HepG2 (cell line): ENCODE measurements at regions not wholly inside any gene's neighbourhood (a gene's known extent, or its start where the extent isn't known, plus 50 kb on each side); places are given as distances from the start of the nearest gene placed in this dataset.

Experiments used
- ATAC-seq: fragments of 200-7000 bp; cut with Tn5 transposase; 3 replicates; pipeline ENCODE4 v1.9.1; 2020; ENCODE audit warnings: mild to moderate bottlenecking, moderate library complexity
- BruUV-seq: library from RNA; stranded (reverse); fragments of 400-500 nt; replicated peaks from 2 replicates; lab custom pipeline; 2021; lab: Mats Ljungman, UMichigan
- CTCF ChIA-PET: fragments of 300-600 bp; formaldehyde crosslinking; extraction: SDS; loops from one replicate; lab custom pipeline; 2021; ENCODE audit warnings: low total read pairs, inconsistent platforms, low intra/inter-chr PET ratio; lab: Yijun Ruan, JAX
- POLR2A ChIA-PET: fragments of 350-600 bp; sonication (Branson Sonifier 250); formaldehyde crosslinking; loops from one replicate; lab custom pipeline; 2020; ENCODE audit warnings: antibody characterized with exemption, inconsistent platforms; lab: Yijun Ruan, JAX
- DNase-seq: peaks from one replicate; pipeline ENCODE4 v3.0.0-alpha.2; 2015; ENCODE audit warnings: low spot score
- FAIRE-seq: peaks from 3 replicates; lab custom pipeline; 2011; peaks lifted over from hg19 to GRCh38; lab: Jason Lieb, UNC
- H2AFZ ChIP-seq: one replicate; pipeline ENCODE4 v1.6.1; 2011; ENCODE audit warnings: low read length, inconsistent platforms
- H3K27ac ChIP-seq: fragments of 300-600 bp; 3 replicates; pipeline ENCODE4 v1.8.0; 2011; ENCODE audit warnings: mixed run types, mild to moderate bottlenecking, mixed read lengths, low read length, inconsistent platforms; ENCODE audit not compliant: insufficient read depth; ENCODE audit errors: extremely low read length
- H3K27me3 ChIP-seq, 2 experiments: fragments of 200-600 bp in 1 of 2; 2 replicates in 1 of 2; 3 replicates in 1 of 2; pipeline versions ENCODE4 v1.6.0 to v1.8.0; 2011; ENCODE audit warnings: low read length in 2 of 2, mild to moderate bottlenecking in 2 of 2, moderate library complexity in 2 of 2, inconsistent platforms in 1 of 2; ENCODE audit not compliant: insufficient read depth in 2 of 2, control insufficient read depth in 1 of 2
- H3K36me3 ChIP-seq, 2 experiments: fragments of 200-600 bp in 1 of 2; replicated peaks in 1 of 2; 2 replicates in 1 of 2; 3 replicates in 1 of 2; pipeline versions ENCODE4 v1.5.1 to v1.8.0; 2011; ENCODE audit warnings: low read length in 2 of 2, inconsistent platforms in 1 of 2; ENCODE audit not compliant: insufficient read depth in 2 of 2, control insufficient read depth in 1 of 2
- H3K4me1 ChIP-seq: 2 replicates; pipeline ENCODE4 v1.5.1; 2012; ENCODE audit warnings: low read length, inconsistent platforms; ENCODE audit not compliant: insufficient read depth
- H3K4me2 ChIP-seq: 2 replicates; pipeline ENCODE4 v1.6.0; 2011; ENCODE audit warnings: low read depth, low read length, inconsistent platforms
- H3K4me3 ChIP-seq, 3 experiments: fragments of 200-600 bp in 1 of 3; sonication (generic), shearing (Covaris generic) in 1 of 3; replicated peaks in 1 of 3; 2 replicates each; pipeline ENCODE4 v1.5.1; 2011 to 2016; ENCODE audit warnings: low read length in 3 of 3, inconsistent platforms in 2 of 3, low read depth in 2 of 3, mild to moderate bottlenecking in 2 of 3, control low read depth in 1 of 3, mixed read lengths in 1 of 3; ENCODE audit not compliant: insufficient read depth in 1 of 3
- H3K79me2 ChIP-seq: one replicate; pipeline ENCODE4 v1.6.1; 2011; ENCODE audit warnings: low read length, inconsistent platforms; ENCODE audit not compliant: insufficient read depth
- H3K9ac ChIP-seq: 2 replicates; pipeline ENCODE4 v1.6.0; 2011; ENCODE audit warnings: mild to moderate bottlenecking, low read depth, low read length, inconsistent platforms; ENCODE audit not compliant: insufficient read depth
- H3K9me3 ChIP-seq: 2 replicates; pipeline ENCODE4 v1.5.1; 2012; ENCODE audit warnings: mild to moderate bottlenecking, low read length
- H4K20me1 ChIP-seq: 2 replicates; pipeline ENCODE4 v1.6.0; 2011; ENCODE audit warnings: inconsistent platforms, mild to moderate bottlenecking, low read length, moderate library complexity; ENCODE audit not compliant: insufficient read depth
- HNRNPL ChIP-seq: fragments of 200-400 bp; formaldehyde crosslinking; IDR thresholded peaks from 2 replicates; pipeline ENCODE4 v1.6.1; 2017; ENCODE audit warnings: mild to moderate bottlenecking, low read depth, low read length
- MAFF ChIP-seq: IDR thresholded peaks from 2 replicates; pipeline ENCODE4 v1.6.1; 2011; ENCODE audit warnings: low read depth, low read length, improper control_type of control experiment
- MAFK ChIP-seq, 2 experiments: IDR thresholded peaks in 1 of 2; conservative IDR thresholded peaks in 1 of 2; 2 replicates each; pipeline ENCODE4 v1.6.1; 2011; ENCODE audit warnings: improper control_type of control experiment in 2 of 2, low read length in 2 of 2
- MED13 ChIP-seq: sonication (generic); formaldehyde crosslinking; IDR thresholded peaks from 2 replicates; pipeline ENCODE4 v1.5.0; 2020; ENCODE audit warnings: missing genetic modification reagents
- PCBP1 ChIP-seq: fragments of 200-400 bp; formaldehyde crosslinking; IDR thresholded peaks from 2 replicates; pipeline ENCODE4 v1.6.1; 2017; ENCODE audit warnings: mild to moderate bottlenecking, low read depth, low read length, borderline replicate concordance
- PPARG ChIP-seq: conservative IDR thresholded peaks from 2 replicates; pipeline ENCODE4 v1.6.1; 2016; ENCODE audit warnings: missing biosample characterization, missing genetic modification reagents
- SOX13 ChIP-seq, 3 experiments: fragments of 450-650 bp in 1 of 3; sonication (generic) in 1 of 3; formaldehyde crosslinking in 1 of 3; IDR thresholded peaks in 2 of 3; conservative IDR thresholded peaks in 1 of 3; 2 replicates each; pipeline versions ENCODE4 v1.5.0 to v1.6.1; 2016 to 2020; ENCODE audit warnings: antibody characterized with exemption in 1 of 3, mild to moderate bottlenecking in 1 of 3, missing compliant biosample characterization in 1 of 3, missing genetic modification reagents in 1 of 3, moderate library complexity in 1 of 3
- ZFP82 ChIP-seq: sonication (generic); formaldehyde crosslinking; IDR thresholded peaks from 2 replicates; pipeline ENCODE4 v1.5.1; 2020; ENCODE audit warnings: mild to moderate bottlenecking, missing genetic modification reagents, borderline replicate concordance
- ZKSCAN5 ChIP-seq: sonication (generic); formaldehyde crosslinking; IDR thresholded peaks from 2 replicates; pipeline ENCODE4 v1.5.1; 2020; ENCODE audit warnings: mild to moderate bottlenecking, missing genetic modification reagents
- ZMAT3 ChIP-seq: sonication (generic); formaldehyde crosslinking; conservative IDR thresholded peaks from 2 replicates; pipeline ENCODE4 v1.7.0; 2021; ENCODE audit warnings: missing genetic modification reagents
- ZNF616 ChIP-seq: sonication (generic); formaldehyde crosslinking; IDR thresholded peaks from 2 replicates; pipeline ENCODE4 v1.5.0; 2020; ENCODE audit warnings: low read depth, mild to moderate bottlenecking, missing genetic modification reagents
- WGBS: methylation state at CpG from one replicate; pipeline ENCODE4 v1.1.6; 2017; ENCODE audit warnings: low lambda C conversion rate; 5-methylcytosine and 5-hydroxymethylcytosine counted together
- in situ Hi-C: cut with HindIII; loops from 2 replicates; pipeline ENCODE4 v1.10.0; 2017; ENCODE audit warnings: low pct_unique_long_range_greater_than_20kb; ENCODE audit not compliant: extremely low pct_ligation_motif_present
- intact Hi-C: fragments of 100-400 bp; cut with micrococcal nuclease; formaldehyde crosslinking; loops from one replicate; pipeline ENCODE4 v1.10.0; 2022; ENCODE audit not compliant: unreplicated experiment
- TF ChIP-seq, protein P1 (sequence below): sonication (generic); formaldehyde crosslinking; IDR thresholded peaks from 2 replicates; pipeline ENCODE4 v1.4.0; 2020; ENCODE audit warnings: missing genetic modification reagents, borderline replicate concordance
- TF ChIP-seq, protein P2 (sequence below): sonication (generic); formaldehyde crosslinking; conservative IDR thresholded peaks from 2 replicates; pipeline ENCODE4 v1.4.0; 2020; ENCODE audit warnings: mild to moderate bottlenecking, missing genetic modification reagents, moderate library complexity

DNA sequence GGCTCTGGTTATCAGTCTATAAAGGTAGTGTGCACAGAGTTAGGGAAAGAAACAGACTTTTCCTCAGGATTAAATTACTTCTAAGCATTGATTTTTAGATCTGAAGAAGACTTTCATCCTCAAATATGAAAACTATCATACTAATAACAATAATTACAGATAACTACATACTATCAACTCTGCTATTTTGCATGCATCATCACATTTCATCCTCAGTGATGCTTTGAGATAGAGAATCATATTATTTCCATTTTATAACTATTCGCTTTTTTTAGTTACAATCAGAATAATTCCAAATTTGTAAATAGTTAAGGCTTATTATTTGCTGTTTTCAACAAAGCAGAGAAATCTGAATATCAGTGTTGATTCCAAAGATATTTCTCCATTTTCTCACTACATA lies 239.2 kb downstream of the MEIS1 start:
- H4K20me1 ChIP-seq, result no peaks in the 10 kb centered on the region
- no peaks in the 10 kb centered on the region for H3K4me1 ChIP-seq
- intact Hi-C loops, result no loop called here
- in situ Hi-C loops, result no loop called here
- peak; percentile 63; the same call in 1 of the 2 replicates for TF ChIP-seq MAFF
- TF ChIP-seq MAFK (conservative IDR thresholded peaks at IDR 0.05 in 1 of 2, IDR thresholded peaks at IDR 0.05 in 1 of 2; ENCODE audit: low read length in 2 of 2), result peak; percentile 76 to 85; a peak in 3 of 4 replicates
- no peak for TF ChIP-seq ZNF616 (CRISPR knock-in tag)
- TF ChIP-seq, protein P1, sequence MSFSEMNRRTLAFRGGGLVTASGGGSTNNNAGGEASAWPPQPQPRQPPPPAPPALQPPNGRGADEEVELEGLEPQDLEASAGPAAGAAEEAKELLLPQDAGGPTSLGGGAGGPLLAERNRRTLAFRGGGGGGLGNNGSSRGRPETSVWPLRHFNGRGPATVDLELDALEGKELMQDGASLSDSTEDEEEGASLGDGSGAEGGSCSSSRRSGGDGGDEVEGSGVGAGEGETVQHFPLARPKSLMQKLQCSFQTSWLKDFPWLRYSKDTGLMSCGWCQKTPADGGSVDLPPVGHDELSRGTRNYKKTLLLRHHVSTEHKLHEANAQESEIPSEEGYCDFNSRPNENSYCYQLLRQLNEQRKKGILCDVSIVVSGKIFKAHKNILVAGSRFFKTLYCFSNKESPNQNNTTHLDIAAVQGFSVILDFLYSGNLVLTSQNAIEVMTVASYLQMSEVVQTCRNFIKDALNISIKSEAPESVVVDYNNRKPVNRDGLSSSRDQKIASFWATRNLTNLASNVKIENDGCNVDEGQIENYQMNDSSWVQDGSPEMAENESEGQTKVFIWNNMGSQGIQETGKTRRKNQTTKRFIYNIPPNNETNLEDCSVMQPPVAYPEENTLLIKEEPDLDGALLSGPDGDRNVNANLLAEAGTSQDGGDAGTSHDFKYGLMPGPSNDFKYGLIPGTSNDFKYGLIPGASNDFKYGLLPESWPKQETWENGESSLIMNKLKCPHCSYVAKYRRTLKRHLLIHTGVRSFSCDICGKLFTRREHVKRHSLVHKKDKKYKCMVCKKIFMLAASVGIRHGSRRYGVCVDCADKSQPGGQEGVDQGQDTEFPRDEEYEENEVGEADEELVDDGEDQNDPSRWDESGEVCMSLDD (CRISPR knock-in tag), result no peak
- H3K27me3 ChIP-seq, result no peaks in the 10 kb centered on the region
- H3K79me2 ChIP-seq, result no peaks in the 10 kb centered on the region
- no TSS peak for BruUV-seq
- H3K9me3 ChIP-seq, result no peaks in the 10 kb centered on the region
- WGBS, result 3% methylated on average over 1 of the region's 1 CpG
- ChIA-PET POLR2A (no interaction called here), CTCF (no interaction called here)
- H3K4me2 ChIP-seq, result no peak overlapping the region
- H2AFZ ChIP-seq, result no peak overlapping the region
- no peaks in the 10 kb centered on the region for H3K36me3 ChIP-seq
- FAIRE-seq (no peak), DNase-seq (no peak), ATAC-seq (no peak)
- H3K9ac ChIP-seq, result no peak overlapping the region
- H3K27ac ChIP-seq, result no peak overlapping the region
- no peak overlapping the region for H3K4me3 ChIP-seq

DNA sequence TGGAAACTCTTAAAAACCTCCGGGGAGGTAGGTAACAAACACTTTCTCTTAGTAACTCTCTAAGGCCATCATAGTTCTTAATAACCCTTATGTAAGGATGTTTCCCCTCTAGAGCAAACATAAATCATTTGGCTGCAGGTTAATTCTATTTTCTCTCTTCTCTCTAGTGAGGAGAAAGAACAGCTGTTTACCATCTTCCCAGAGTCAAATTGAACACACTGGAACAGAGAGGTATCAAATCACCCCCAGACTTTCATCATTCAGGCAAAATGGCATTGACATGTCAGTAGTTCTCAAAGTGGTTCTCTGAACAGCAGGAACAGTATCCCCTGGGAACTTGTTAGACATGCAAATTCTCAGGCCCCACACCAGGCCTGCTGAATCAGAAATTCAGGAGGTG lies 240.7 kb downstream of the MEIS1 start:
- FAIRE-seq (no peak), DNase-seq (no peak), ATAC-seq (no peak)
- in situ Hi-C loops, result no loop called here
- Histone ChIP-seq H3K36me3 (no peaks in the 10 kb centered on the region), H3K4me1 (no peaks in the 10 kb centered on the region), H4K20me1 (no peaks in the 10 kb centered on the region), H3K9me3 (no peaks in the 10 kb centered on the region), H3K27me3 (no peaks in the 10 kb centered on the region), H3K4me2 (no peak overlapping the region), H2AFZ (no peak overlapping the region), H3K27ac (no peak overlapping the region), H3K4me3 (no peak overlapping the region), H3K9ac (no peak overlapping the region), H3K79me2 (no peaks in the 10 kb centered on the region)
- ChIA-PET CTCF (no interaction called here), POLR2A (no interaction called here)
- WGBS, result 0% methylated on average over 1 of the region's 1 CpG
- no TSS peak for BruUV-seq
- intact Hi-C loops, result no loop called here
- TF ChIP-seq ZMAT3 (CRISPR knock-in tag) (no peak), SOX13 (IDR thresholded peaks at IDR 0.05) (no peak), SOX13 (CRISPR knock-in tag; conservative IDR thresholded peaks at IDR 0.05 in 1 of 2, IDR thresholded peaks at IDR 0.05 in 1 of 2) (no peak), MED13 (CRISPR knock-in tag) (no peak), ZFP82 (no peak), ZKSCAN5 (no peak), PPARG (no peak), HNRNPL (no peak), PCBP1 (no peak)
- TF ChIP-seq, protein P2, sequence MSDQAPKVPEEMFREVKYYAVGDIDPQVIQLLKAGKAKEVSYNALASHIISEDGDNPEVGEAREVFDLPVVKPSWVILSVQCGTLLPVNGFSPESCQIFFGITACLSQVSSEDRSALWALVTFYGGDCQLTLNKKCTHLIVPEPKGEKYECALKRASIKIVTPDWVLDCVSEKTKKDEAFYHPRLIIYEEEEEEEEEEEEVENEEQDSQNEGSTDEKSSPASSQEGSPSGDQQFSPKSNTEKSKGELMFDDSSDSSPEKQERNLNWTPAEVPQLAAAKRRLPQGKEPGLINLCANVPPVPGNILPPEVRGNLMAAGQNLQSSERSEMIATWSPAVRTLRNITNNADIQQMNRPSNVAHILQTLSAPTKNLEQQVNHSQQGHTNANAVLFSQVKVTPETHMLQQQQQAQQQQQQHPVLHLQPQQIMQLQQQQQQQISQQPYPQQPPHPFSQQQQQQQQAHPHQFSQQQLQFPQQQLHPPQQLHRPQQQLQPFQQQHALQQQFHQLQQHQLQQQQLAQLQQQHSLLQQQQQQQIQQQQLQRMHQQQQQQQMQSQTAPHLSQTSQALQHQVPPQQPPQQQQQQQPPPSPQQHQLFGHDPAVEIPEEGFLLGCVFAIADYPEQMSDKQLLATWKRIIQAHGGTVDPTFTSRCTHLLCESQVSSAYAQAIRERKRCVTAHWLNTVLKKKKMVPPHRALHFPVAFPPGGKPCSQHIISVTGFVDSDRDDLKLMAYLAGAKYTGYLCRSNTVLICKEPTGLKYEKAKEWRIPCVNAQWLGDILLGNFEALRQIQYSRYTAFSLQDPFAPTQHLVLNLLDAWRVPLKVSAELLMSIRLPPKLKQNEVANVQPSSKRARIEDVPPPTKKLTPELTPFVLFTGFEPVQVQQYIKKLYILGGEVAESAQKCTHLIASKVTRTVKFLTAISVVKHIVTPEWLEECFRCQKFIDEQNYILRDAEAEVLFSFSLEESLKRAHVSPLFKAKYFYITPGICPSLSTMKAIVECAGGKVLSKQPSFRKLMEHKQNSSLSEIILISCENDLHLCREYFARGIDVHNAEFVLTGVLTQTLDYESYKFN, result no peak
